CD14-positive monocyte (primary cell): ENCODE measurements at regions not wholly inside any gene's neighbourhood (a gene's known extent, or its start where the extent isn't known, plus 50 kb on each side); places are given as distances from the start of the nearest gene placed in this dataset.
A peak's percentile ranks its signal among the peaks of the same experiment; 100 is the strongest.

Experiments used
- DNase-seq, 3 donors: peaks; one replicate each; pipeline ENCODE4 v3.0.0-alpha.2; 2011 to 2022
- H2AFZ ChIP-seq: 2 replicates; pipeline ENCODE4 v1.6.0; 2012; ENCODE audit warnings: mild to moderate bottlenecking, low read depth, low read length, inconsistent platforms; ENCODE audit not compliant: insufficient read depth, poor library complexity, severe bottlenecking
- H3K27ac ChIP-seq, 2 donors: 1 replicate in 1 of 2; 2 replicates in 1 of 2; pipeline ENCODE4 v1.5.1; 2012 to 2013; ENCODE audit warnings: low read length in 2 of 2, control low read depth in 1 of 2, inconsistent platforms in 1 of 2, low read depth in 1 of 2, mild to moderate bottlenecking in 1 of 2
- H3K27me3 ChIP-seq, 2 donors: one replicate each; pipeline versions ENCODE4 v1.6.0 to v1.6.1; 2011 to 2013; ENCODE audit warnings: low read length in 2 of 2; ENCODE audit not compliant: control insufficient read depth in 2 of 2, insufficient read depth in 2 of 2
- H3K36me3 ChIP-seq, 2 donors: replicated peaks in 1 of 2; 1 replicate in 1 of 2; 2 replicates in 1 of 2; pipeline versions ENCODE4 v1.5.1 to v1.6.1; 2012 to 2013; ENCODE audit warnings: low read length in 2 of 2, control low read depth in 1 of 2, inconsistent platforms in 1 of 2, mild to moderate bottlenecking in 1 of 2; ENCODE audit not compliant: insufficient read depth in 2 of 2, control insufficient read depth in 1 of 2
- H3K4me1 ChIP-seq, 2 donors: 1 replicate in 1 of 2; 2 replicates in 1 of 2; pipeline versions ENCODE4 v1.5.1 to v1.6.1; 2012 to 2013; ENCODE audit warnings: low read length in 2 of 2, control low read depth in 1 of 2, inconsistent platforms in 1 of 2, mild to moderate bottlenecking in 1 of 2, moderate library complexity in 1 of 2; ENCODE audit not compliant: insufficient read depth in 2 of 2, control insufficient read depth in 1 of 2
- H3K4me2 ChIP-seq: replicated peaks from 2 replicates; pipeline ENCODE3; 2012; ENCODE audit warnings: low read length, moderate library complexity, mild to moderate bottlenecking; ENCODE audit not compliant: poor library complexity, severe bottlenecking; ENCODE audit errors: extremely low read depth
- H3K4me3 ChIP-seq, 3 experiments: fragments of 200-600 bp in 1 of 3; sonication (generic) in 1 of 3; replicated peaks in 1 of 3; 1 replicate in 2 of 3; 2 replicates in 1 of 3; pipeline ENCODE4 v1.5.1; 2011 to 2013; ENCODE audit warnings: low read length in 3 of 3, mild to moderate bottlenecking in 3 of 3, control low read depth in 2 of 3, low read depth in 2 of 3, inconsistent platforms in 1 of 3, moderate library complexity in 1 of 3
- H3K79me2 ChIP-seq: 2 replicates; pipeline ENCODE4 v1.6.0; 2012; ENCODE audit warnings: mild to moderate bottlenecking, control low read depth, inconsistent platforms, low read length, moderate library complexity; ENCODE audit not compliant: insufficient read depth
- H3K9ac ChIP-seq: 2 replicates; pipeline ENCODE4 v1.6.0; 2017; ENCODE audit warnings: low read length, mild to moderate bottlenecking; ENCODE audit not compliant: insufficient read depth, poor library complexity, severe bottlenecking
- H3K9me3 ChIP-seq, 2 donors: replicated peaks in 1 of 2; 1 replicate in 1 of 2; 2 replicates in 1 of 2; pipeline versions ENCODE4 v1.5.1 to v1.6.1; 2012 to 2013; ENCODE audit warnings: low read length in 2 of 2, control low read depth in 1 of 2; ENCODE audit not compliant: control insufficient read depth in 1 of 2, insufficient read depth in 1 of 2
- H4K20me1 ChIP-seq: 2 replicates; pipeline ENCODE4 v1.6.0; 2012; ENCODE audit warnings: mild to moderate bottlenecking, low read length, control low read depth, moderate library complexity; ENCODE audit not compliant: insufficient read depth
- H3K27ac Mint-ChIP-seq, 7 donors: one replicate each; pipeline ENCODE4 v1.8.0; 2020; ENCODE audit warnings: mild to moderate bottlenecking in 7 of 7, mixed read lengths in 7 of 7, moderate library complexity in 6 of 7, inconsistent platforms in 2 of 7
- H3K27me3 Mint-ChIP-seq, 3 donors: one replicate each; pipeline ENCODE4 v1.8.0; 2021 to 2022; ENCODE audit warnings: low read depth in 3 of 3, mild to moderate bottlenecking in 3 of 3, mixed read lengths in 3 of 3, moderate library complexity in 3 of 3, inconsistent platforms in 1 of 3
- H3K36me3 Mint-ChIP-seq, 2 donors: one replicate each; pipeline ENCODE4 v1.8.0; 2020; ENCODE audit warnings: mixed read lengths in 2 of 2, inconsistent platforms in 1 of 2, mild to moderate bottlenecking in 1 of 2
- H3K4me1 Mint-ChIP-seq: one replicate; pipeline ENCODE4 v1.8.0; 2020; ENCODE audit warnings: mild to moderate bottlenecking, mixed read lengths
- H3K4me3 Mint-ChIP-seq, 2 donors: one replicate each; pipeline ENCODE4 v1.8.0; 2020; ENCODE audit warnings: mild to moderate bottlenecking in 2 of 2, mixed read lengths in 2 of 2, moderate library complexity in 1 of 2
- H3K9me3 Mint-ChIP-seq, 7 donors: one replicate each; pipeline ENCODE4 v1.8.0; 2020 to 2022; ENCODE audit warnings: mixed read lengths in 7 of 7, mild to moderate bottlenecking in 6 of 7, moderate library complexity in 6 of 7, inconsistent platforms in 2 of 7
- CTCF ChIP-seq: fragments of 200-600 bp; IDR thresholded peaks from one replicate; pipeline ENCODE4 v1.8.0; 2022; ENCODE audit warnings: antibody characterized with exemption, mild to moderate bottlenecking
- WGBS: methylation state at CpG from one replicate; pipeline ENCODE4 v1.1.5; 2013; ENCODE audit warnings: missing lambda C conversion rate; ENCODE audit not compliant: insufficient coverage; 5-methylcytosine and 5-hydroxymethylcytosine counted together
- intact Hi-C, 2 donors: fragments of 100-400 bp; cut with micrococcal nuclease; formaldehyde crosslinking; loops; one replicate each; pipeline versions ENCODE4 v1.15.0 to v1.15.1; 2023

GRCh38 chr10:118508863-118509262, 86.6 kb downstream of the PRLHR start:
- peak overlapping the region in 1 of 2 donors; percentile 51 for H3K4me3 Mint-ChIP-seq
- H3K4me2 ChIP-seq = no peak overlapping the region
- no peak for DNase-seq

DNA sequence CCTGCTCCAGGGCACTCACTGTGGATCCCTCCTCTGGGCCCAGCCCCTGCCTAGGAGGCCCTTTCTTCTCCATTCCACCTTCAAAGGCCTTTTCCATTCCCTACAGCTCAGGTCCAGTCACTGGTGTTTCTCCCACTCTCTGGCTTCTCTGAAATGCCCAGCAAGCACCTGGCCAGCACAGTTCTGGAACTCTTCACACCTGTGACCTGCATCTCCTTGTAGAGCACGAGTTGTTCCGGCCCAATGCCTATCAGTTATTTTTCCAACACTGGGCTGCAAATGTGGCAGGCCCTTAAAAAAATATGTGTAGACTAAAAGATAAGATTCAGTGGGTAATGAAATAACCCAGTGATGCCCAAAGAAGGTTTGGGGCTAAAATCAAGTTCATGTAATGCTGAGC, 87.1 kb downstream of the PRLHR start:
- intact Hi-C loops = no loop called here
- Histone ChIP-seq H3K27ac (no peak overlapping the region), H3K9me3 (no peaks in the 10 kb centered on the region), H2AFZ (no peak overlapping the region), H3K4me3 (no peak overlapping the region), H3K36me3 (no peaks in the 10 kb centered on the region), H3K4me2 (no peak overlapping the region), H3K4me1 (peaks cover 29 to 39% of the 10 kb centered on the region in 2 donors), H3K79me2 (no peaks in the 10 kb centered on the region), H3K27me3 (peaks cover 0 to 5% of the 10 kb centered on the region in 2 donors), H3K9ac (no peak overlapping the region), H4K20me1 (no peaks in the 10 kb centered on the region)
- Mint-ChIP-seq H3K4me1 (peaks cover 32% of the 10 kb centered on the region), H3K36me3 (no peaks in the 10 kb centered on the region), H3K9me3 (peaks cover 0 to 4% (median 0%) of the 10 kb centered on the region in 7 donors), H3K4me3 (no peak overlapping the region), H3K27ac (no peak overlapping the region), H3K27me3 (peaks cover 3 to 9% (median 4%) of the 10 kb centered on the region in 3 donors)
- WGBS = no CpG with 5 or more reads among the region's 2 CpGs
- no peak for TF ChIP-seq CTCF
- DNase-seq = no peak

More at GRCh38 chr10:118508863-118509262, 86.6 kb downstream of the PRLHR start:
- no peak overlapping the region for H2AFZ ChIP-seq
- peaks cover 5 to 9% (median 8%) of the 10 kb centered on the region in 3 donors for H3K27me3 Mint-ChIP-seq
- no peaks in the 10 kb centered on the region for H3K36me3 Mint-ChIP-seq
- peaks cover 0 to 5% of the 10 kb centered on the region in 2 donors for H3K27me3 ChIP-seq
- no peaks in the 10 kb centered on the region for H4K20me1 ChIP-seq
- intact Hi-C loops = no loop called here
- H3K4me1 Mint-ChIP-seq = peaks cover 30% of the 10 kb centered on the region
- peaks cover 27 to 34% of the 10 kb centered on the region in 2 donors for H3K4me1 ChIP-seq
- no peaks in the 10 kb centered on the region for H3K36me3 ChIP-seq
- no peaks in the 10 kb centered on the region for H3K79me2 ChIP-seq
- TF ChIP-seq CTCF = no peak
- H3K27ac Mint-ChIP-seq = no peak overlapping the region
- no peak overlapping the region for H3K4me3 ChIP-seq
- no peak overlapping the region for H3K9ac ChIP-seq
- no CpG with 5 or more reads among the region's 1 CpG for whole genome bisulfite sequencing
- no peak overlapping the region for H3K27ac ChIP-seq
- no peaks in the 10 kb centered on the region for H3K9me3 ChIP-seq
- peaks cover 0 to 2% (median 0%) of the 10 kb centered on the region in 7 donors for H3K9me3 Mint-ChIP-seq
